ENCODE measurements at regions not wholly inside any gene's neighbourhood (a gene's known extent, or its start where the extent isn't known, plus 50 kb on each side); places are given as distances from the start of the nearest gene placed in this dataset.

GRCh38 chr12:25817166-25817565 lies 141.3 kb upstream of the RASSF8 start:
- Mint-ChIP-seq H3K4me1 (ENCODE audit: low read depth, unreplicated experiment) (no peaks in the 10 kb centered on the region), H3K9me3 (ENCODE audit: unreplicated experiment) (peaks cover 2% of the 10 kb centered on the region), H3K36me3 (ENCODE audit: low read depth, unreplicated experiment) (no peaks in the 10 kb centered on the region), H3K4me3 (ENCODE audit: unreplicated experiment) (no peak overlapping the region), H3K27ac (ENCODE audit: unreplicated experiment) (no peak overlapping the region), H3K27me3 (ENCODE audit: low read depth, unreplicated experiment) (no peaks in the 10 kb centered on the region)
- TF ChIP-seq EZH2 (IDR thresholded peaks at IDR 0.05; ENCODE audit: insufficient read depth, low read length) (no peak), CTCF (IDR thresholded peaks at IDR 0.05; ENCODE audit: insufficient read depth, low read depth, low read length) (no peak)
- Histone ChIP-seq H3K27me3 (ENCODE audit: insufficient read depth, low read length) (no peaks in the 10 kb centered on the region), H2AFZ (ENCODE audit: low read depth, low read length) (no peak overlapping the region), H3K79me2 (ENCODE audit: insufficient read depth, low read length) (no peaks in the 10 kb centered on the region), H3K9ac (ENCODE audit: low read length) (no peak overlapping the region), H4K20me1 (ENCODE audit: insufficient read depth, low read length) (no peaks in the 10 kb centered on the region), H3K4me3 (ENCODE audit: insufficient read depth, low read depth, low read length) (no peak overlapping the region), H3K27ac (ENCODE audit: low read depth, low read length) (no peak overlapping the region), H3K4me2 (ENCODE audit: low read length) (no peak overlapping the region), H3K36me3 (ENCODE audit: insufficient read depth, low read length) (no peaks in the 10 kb centered on the region), H3K9me3 (ENCODE audit: insufficient read depth, low read depth, low read length) (no peaks in the 10 kb centered on the region), H3K4me1 (ENCODE audit: insufficient read depth, low read length) (no peaks in the 10 kb centered on the region)
- FAIRE-seq (no peak), DNase-seq (ENCODE audit: low read depth) (peak; percentile 16)

GRCh38 chr12:25818596-25819390 lies 139.7 kb upstream of the RASSF8 start:
- Histone ChIP-seq H3K27ac (ENCODE audit: low read depth, low read length) (no peak overlapping the region), H3K9ac (ENCODE audit: low read length) (no peak overlapping the region), H3K27me3 (ENCODE audit: insufficient read depth, low read length) (no peaks in the 10 kb centered on the region), H2AFZ (ENCODE audit: low read depth, low read length) (no peak overlapping the region), H3K4me1 (ENCODE audit: insufficient read depth, low read length) (no peaks in the 10 kb centered on the region), H3K9me3 (ENCODE audit: insufficient read depth, low read depth, low read length) (no peaks in the 10 kb centered on the region), H3K79me2 (ENCODE audit: insufficient read depth, low read length) (no peaks in the 10 kb centered on the region), H3K36me3 (ENCODE audit: insufficient read depth, low read length) (no peaks in the 10 kb centered on the region), H3K4me2 (ENCODE audit: low read length) (no peak overlapping the region), H4K20me1 (ENCODE audit: insufficient read depth, low read length) (no peaks in the 10 kb centered on the region), H3K4me3 (ENCODE audit: insufficient read depth, low read depth, low read length) (no peak overlapping the region)
- H3K4me3 Mint-ChIP-seq (ENCODE audit: unreplicated experiment) = no peak overlapping the region
- H3K4me1 Mint-ChIP-seq (ENCODE audit: low read depth, unreplicated experiment) = no peaks in the 10 kb centered on the region
- no peak for TF ChIP-seq EZH2 (IDR thresholded peaks at IDR 0.05; ENCODE audit: insufficient read depth, low read length)
- DNase-seq (ENCODE audit: low read depth) = no peak
- peaks cover 2% of the 10 kb centered on the region for H3K9me3 Mint-ChIP-seq (ENCODE audit: unreplicated experiment)
- FAIRE-seq = no peak
- no peaks in the 10 kb centered on the region for H3K36me3 Mint-ChIP-seq (ENCODE audit: low read depth, unreplicated experiment)
- H3K27me3 Mint-ChIP-seq (ENCODE audit: low read depth, unreplicated experiment) = no peaks in the 10 kb centered on the region
- H3K27ac Mint-ChIP-seq (ENCODE audit: unreplicated experiment) = no peak overlapping the region

GRCh38 chr12:25819691-25820090 lies 138.8 kb upstream of the RASSF8 start:
- Histone ChIP-seq H3K4me2 (ENCODE audit: low read length) (peak overlapping the region; percentile 2), H3K9me3 (ENCODE audit: insufficient read depth, low read depth, low read length) (no peaks in the 10 kb centered on the region), H3K27ac (ENCODE audit: low read depth, low read length) (no peak overlapping the region), H4K20me1 (ENCODE audit: insufficient read depth, low read length) (no peaks in the 10 kb centered on the region), H3K36me3 (ENCODE audit: insufficient read depth, low read length) (no peaks in the 10 kb centered on the region), H3K4me1 (ENCODE audit: insufficient read depth, low read length) (no peaks in the 10 kb centered on the region), H3K27me3 (ENCODE audit: insufficient read depth, low read length) (no peaks in the 10 kb centered on the region), H2AFZ (ENCODE audit: low read depth, low read length) (peak overlapping the region; percentile 39), H3K79me2 (ENCODE audit: insufficient read depth, low read length) (no peaks in the 10 kb centered on the region), H3K4me3 (ENCODE audit: insufficient read depth, low read depth, low read length) (no peak overlapping the region), H3K9ac (ENCODE audit: low read length) (no peak overlapping the region)
- FAIRE-seq (no peak), DNase-seq (ENCODE audit: low read depth) (no peak)
- no peaks in the 10 kb centered on the region for H3K27me3 Mint-ChIP-seq (ENCODE audit: low read depth, unreplicated experiment)
- no peaks in the 10 kb centered on the region for H3K4me1 Mint-ChIP-seq (ENCODE audit: low read depth, unreplicated experiment)
- no peaks in the 10 kb centered on the region for H3K36me3 Mint-ChIP-seq (ENCODE audit: low read depth, unreplicated experiment)
- H3K9me3 Mint-ChIP-seq (ENCODE audit: unreplicated experiment) = peaks cover 2% of the 10 kb centered on the region
- TF ChIP-seq CTCF (IDR thresholded peaks at IDR 0.05; ENCODE audit: insufficient read depth, low read depth, low read length) = no peak
- no peak overlapping the region for H3K4me3 Mint-ChIP-seq (ENCODE audit: unreplicated experiment)
- H3K27ac Mint-ChIP-seq (ENCODE audit: unreplicated experiment) = no peak overlapping the region
